GM12878 (cell line): ENCODE measurements at regions not wholly inside any gene's neighbourhood (a gene's known extent, or its start where the extent isn't known, plus 50 kb on each side); places are given as distances from the start of the nearest gene placed in this dataset.

Experiments
- ATAC-seq: fragments of 200-7000 bp; cut with Tn5 transposase; 3 replicates; pipeline ENCODE4 v1.9.1; 2020; ENCODE audit warnings: mild to moderate bottlenecking, moderate library complexity
- BruUV-seq: library from RNA; stranded (reverse); fragments of 400-500 nt; replicated peaks from 2 replicates; lab custom pipeline; 2021; lab: Mats Ljungman, UMichigan
- CTCF ChIA-PET: fragments of 300-600 bp; sonication (Branson Sonifier 250); formaldehyde crosslinking; extraction: SDS; loops from one replicate; lab custom pipeline; 2021; ENCODE audit warnings: inconsistent platforms; lab: Yijun Ruan, JAX
- POLR2A ChIA-PET: fragments of 350-600 bp; formaldehyde crosslinking; extraction: SDS; loops from one replicate; lab custom pipeline; 2021; ENCODE audit warnings: inconsistent platforms; lab: Charles Lee
- RAD21 ChIA-PET: fragments of 300-600 bp; sonication (Branson Sonifier 250); formaldehyde crosslinking; loops from one replicate; lab custom pipeline; 2023; ENCODE audit warnings: antibody characterized with exemption; ENCODE audit not compliant: unreplicated experiment; lab: Charles Lee
- SMC1A ChIA-PET: fragments of 300-600 bp; sonication (Branson Sonifier 250); formaldehyde crosslinking; loops from one replicate; lab custom pipeline; 2023; ENCODE audit not compliant: unreplicated experiment, uncharacterized antibody; lab: Charles Lee
- DNase-seq: peaks from one replicate; pipeline ENCODE4 v3.0.0-alpha.2; 2011; ENCODE audit warnings: low read depth, low spot score
- FAIRE-seq: peaks from 3 replicates; lab custom pipeline; 2011; peaks lifted over from hg19 to GRCh38; lab: Jason Lieb, UNC
- H2AFZ ChIP-seq: 2 replicates; pipeline ENCODE4 v1.6.0; 2011; ENCODE audit warnings: low read depth, low read length, control low read depth; ENCODE audit not compliant: control insufficient read depth
- H3K27ac ChIP-seq: 2 replicates; pipeline ENCODE4 v1.5.1; 2011; ENCODE audit warnings: control low read depth; ENCODE audit not compliant: control insufficient read depth, insufficient read depth
- H3K27me3 ChIP-seq, 2 experiments: replicated peaks in 1 of 2; 2 replicates each; pipeline versions ENCODE4 v1.6.0 to v1.6.1; 2011; ENCODE audit warnings: low read length in 1 of 2; ENCODE audit not compliant: control insufficient read depth in 2 of 2, insufficient read depth in 2 of 2
- H3K36me3 ChIP-seq, 2 experiments: 2 replicates each; pipeline ENCODE4 v1.5.1; 2011; ENCODE audit warnings: low read length in 1 of 2; ENCODE audit not compliant: control insufficient read depth in 2 of 2, insufficient read depth in 2 of 2
- H3K4me1 ChIP-seq: 2 replicates; pipeline ENCODE4 v1.6.1; 2011; ENCODE audit warnings: mild to moderate bottlenecking, low read length, moderate library complexity, mixed read lengths; ENCODE audit not compliant: control insufficient read depth, insufficient read depth
- H3K4me2 ChIP-seq: 2 replicates; pipeline ENCODE4 v1.6.0; 2011; ENCODE audit warnings: control low read depth; ENCODE audit not compliant: control insufficient read depth, insufficient read depth
- H3K4me3 ChIP-seq: fragments of 200-600 bp; sonication (generic); 2 replicates; pipeline ENCODE4 v1.5.1; 2016
- H3K79me2 ChIP-seq: 2 replicates; pipeline ENCODE4 v1.6.0; 2011; ENCODE audit warnings: low read length; ENCODE audit not compliant: control insufficient read depth, insufficient read depth
- H3K9ac ChIP-seq: 2 replicates; pipeline ENCODE4 v1.8.0; 2011; ENCODE audit warnings: low read length, control low read depth, mixed read lengths; ENCODE audit not compliant: control insufficient read depth, insufficient read depth
- H3K9me3 ChIP-seq: replicated peaks from 3 replicates; pipeline ENCODE4 v1.5.1; 2011; ENCODE audit warnings: mild to moderate bottlenecking, low read length; ENCODE audit not compliant: control insufficient read depth, insufficient read depth
- H4K20me1 ChIP-seq: 2 replicates; pipeline ENCODE4 v1.6.0; 2011; ENCODE audit not compliant: control insufficient read depth, insufficient read depth
- EED ChIP-seq: sonication (generic); IDR thresholded peaks from 2 replicates; pipeline ENCODE4 v1.6.1; 2016; ENCODE audit warnings: antibody characterized with exemption, low read depth
- FOXM1 ChIP-seq: IDR thresholded peaks from 2 replicates; pipeline ENCODE4 v1.6.1; 2012; ENCODE audit warnings: low read depth, mild to moderate bottlenecking, inconsistent platforms, low read length, moderate library complexity
- HCFC1 ChIP-seq: fragments of 150-350 bp; IDR thresholded peaks from 2 replicates; pipeline ENCODE4 v1.6.1; 2014; ENCODE audit warnings: low read length
- MLLT1 ChIP-seq: fragments of 450-650 bp; IDR thresholded peaks from 2 replicates; pipeline ENCODE4 v1.6.1; 2016; ENCODE audit warnings: mild to moderate bottlenecking
- MTA3 ChIP-seq: IDR thresholded peaks from 2 replicates; pipeline ENCODE4 v1.6.1; 2012; ENCODE audit warnings: low read length, inconsistent platforms, borderline replicate concordance
- NFXL1 ChIP-seq: fragments of 450-650 bp; IDR thresholded peaks from 2 replicates; pipeline ENCODE4 v1.6.1; 2017; ENCODE audit warnings: antibody characterized with exemption, mild to moderate bottlenecking, borderline replicate concordance
- POU2F2 ChIP-seq: IDR thresholded peaks from 3 replicates; pipeline ENCODE4 v1.6.1; 2011; ENCODE audit warnings: low read depth, mild to moderate bottlenecking, low read length, borderline replicate concordance
- RCOR1 ChIP-seq: conservative IDR thresholded peaks from 2 replicates; pipeline ENCODE4 v1.6.1; 2012; ENCODE audit warnings: low read depth, low read length, improper control_type of control experiment
- SPI1 ChIP-seq: IDR thresholded peaks from 2 replicates; pipeline ENCODE4 v1.6.1; 2011; ENCODE audit warnings: low read depth, mild to moderate bottlenecking, low read length, moderate library complexity, borderline replicate concordance; ENCODE audit not compliant: insufficient read depth
- SUPT20H ChIP-seq: IDR thresholded peaks from 2 replicates; pipeline ENCODE4 v1.6.1; 2011; ENCODE audit warnings: low read depth, mild to moderate bottlenecking, low read length, moderate library complexity, borderline replicate concordance; ENCODE audit not compliant: control insufficient read depth
- SUZ12 ChIP-seq: fragments of 200-600 bp; sonication (generic); IDR thresholded peaks from one replicate; pipeline ENCODE4 v1.6.1; 2018; ENCODE audit warnings: antibody characterized with exemption, mild to moderate bottlenecking; ENCODE audit not compliant: unreplicated experiment
- WGBS: methylation state at CpG from one replicate; pipeline ENCODE4 v1.1.6; 2016; ENCODE audit warnings: low lambda C conversion rate; ENCODE audit not compliant: insufficient replicate concordance, insufficient coverage; ENCODE audit errors: missing lambda C conversion rate; 5-methylcytosine and 5-hydroxymethylcytosine counted together
- in situ Hi-C: fragments of 300-500 bp; cut with MboI; formaldehyde crosslinking; loops from 9 replicates; pipeline ENCODE4 v1.14.3; 2018; ENCODE audit warnings: mixed read lengths
- intact Hi-C: fragments of 100-400 bp; cut with micrococcal nuclease; formaldehyde crosslinking; loops from one replicate; pipeline ENCODE4 v1.14.2; 2022; ENCODE audit not compliant: unreplicated experiment

- DNase-seq = no peak
- Histone ChIP-seq H4K20me1 (no peaks in the 10 kb centered on the region), H3K4me3 (no peak overlapping the region), H3K4me2 (no peak overlapping the region)
- no peak for TF ChIP-seq POU2F2
- TF ChIP-seq NFXL1 = no peak
- TF ChIP-seq SPI1 = no peak
- no peak for TF ChIP-seq EED
- TF ChIP-seq SUPT20H = no peak
- no peak for TF ChIP-seq FOXM1
- TF ChIP-seq MLLT1 = no peak
- TF ChIP-seq RCOR1 = no peak
- no peak for TF ChIP-seq HCFC1
- no peak for TF ChIP-seq SUZ12
- no peak for TF ChIP-seq MTA3
- TF ChIP-seq, all 136 proteins: peak for 0
- RAD21 ChIA-PET = no interaction called here
- POLR2A ChIA-PET = no interaction called here
- Histone ChIP-seq H3K9ac (no peak overlapping the region), H3K79me2 (no peaks in the 10 kb centered on the region), H2AFZ (no peak overlapping the region), H3K9me3 (no peaks in the 10 kb centered on the region; the same call in 2 of the 3 replicates), H3K27ac (no peak overlapping the region), H3K4me1 (no peaks in the 10 kb centered on the region), H3K36me3 (no peaks in the 10 kb centered on the region), H3K27me3 (no peaks in the 10 kb centered on the region)
- FAIRE-seq (no peak), ATAC-seq (no peak)
- in situ Hi-C loops (no loop called here), intact Hi-C loops (no loop called here)
- BruUV-seq = no TSS peak
- CTCF ChIA-PET = no interaction called here
- WGBS = 90% methylated on average over 2 of the region's 2 CpGs
- SMC1A ChIA-PET = no interaction called here
Observed at GRCh38 chr13:48146636-48147035, 51.7 kb upstream of the MED4 start.
